GM21737 (cell line): ENCODE measurements at regions not wholly inside any gene's neighbourhood (a gene's known extent, or its start where the extent isn't known, plus 50 kb on each side); places are given as distances from the start of the nearest gene placed in this dataset.

ENCODE experiments used
- ATAC-seq: cut with Tn5 transposase; IDR thresholded peaks from one replicate; pipeline ENCODE4 v1.9.1; 2021; ENCODE audit warnings: mild to moderate bottlenecking, moderate library complexity; ENCODE audit not compliant: unreplicated experiment

DNA sequence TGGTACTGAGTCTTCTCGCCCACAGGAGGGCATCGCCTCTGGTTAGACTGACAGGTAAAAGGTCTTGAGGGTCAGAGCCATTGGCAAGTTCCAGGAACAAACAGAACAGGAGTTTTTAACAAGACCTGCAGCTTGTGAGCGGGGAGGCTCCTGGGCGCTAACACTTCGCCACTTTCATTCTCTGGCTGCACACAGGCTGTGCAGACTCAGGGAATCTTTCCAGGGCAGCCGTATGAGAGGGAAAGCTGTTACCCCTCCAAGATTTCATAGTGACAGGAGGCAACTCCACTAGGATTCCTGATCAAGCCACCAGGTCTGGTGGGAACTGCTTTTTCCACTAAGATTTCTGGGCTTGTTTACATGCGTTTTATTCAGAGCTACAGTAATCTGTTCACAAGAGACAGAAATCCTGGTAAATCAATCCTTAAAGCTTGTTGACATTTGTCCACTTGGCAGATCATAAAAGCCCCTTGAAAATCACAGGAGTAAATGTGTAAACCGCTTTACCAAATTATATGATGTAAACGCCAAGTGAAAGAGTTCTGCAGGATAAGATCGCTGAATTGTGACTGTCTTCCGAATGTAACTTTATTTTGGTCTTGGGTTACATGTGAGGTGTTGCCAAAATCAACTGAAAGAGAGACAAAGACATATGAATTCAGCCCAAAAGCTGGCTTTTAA lies 190.6 kb downstream of the MZT1 start:
- no peak for ATAC-seq

DNA sequence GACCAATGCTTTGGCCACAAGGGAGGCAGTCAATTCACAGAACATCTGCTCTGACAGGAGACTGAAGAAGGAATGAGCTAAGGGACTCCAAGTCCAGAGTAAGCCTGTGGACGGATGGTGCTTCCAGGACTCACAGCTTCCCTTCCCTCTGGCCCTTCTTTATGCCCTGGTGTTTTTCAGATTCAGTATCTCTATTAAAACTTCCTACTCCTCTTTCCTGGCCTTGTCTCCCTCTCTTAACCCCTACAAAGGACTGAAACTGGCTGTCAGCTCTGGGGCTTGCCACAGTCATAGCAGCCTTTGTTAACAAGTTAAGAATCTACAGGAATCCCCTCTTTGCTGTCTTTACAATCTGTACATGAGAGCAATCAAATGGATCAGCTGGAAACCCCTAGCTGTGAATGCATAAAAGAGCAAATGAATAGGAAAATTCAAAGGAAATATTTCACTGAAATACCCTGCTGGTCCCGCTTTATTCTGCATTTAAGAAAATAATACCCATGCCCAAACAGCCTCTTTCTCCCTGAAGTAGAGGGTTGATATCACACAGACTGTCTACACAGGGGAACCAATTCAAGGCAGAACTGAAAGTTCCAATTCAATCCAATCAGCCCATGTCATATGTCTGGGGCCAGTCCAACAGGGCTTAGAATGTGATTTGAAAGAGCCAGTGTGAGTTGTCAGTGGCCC lies 192.3 kb downstream of the MZT1 start:
- ATAC-seq: no peak

DNA sequence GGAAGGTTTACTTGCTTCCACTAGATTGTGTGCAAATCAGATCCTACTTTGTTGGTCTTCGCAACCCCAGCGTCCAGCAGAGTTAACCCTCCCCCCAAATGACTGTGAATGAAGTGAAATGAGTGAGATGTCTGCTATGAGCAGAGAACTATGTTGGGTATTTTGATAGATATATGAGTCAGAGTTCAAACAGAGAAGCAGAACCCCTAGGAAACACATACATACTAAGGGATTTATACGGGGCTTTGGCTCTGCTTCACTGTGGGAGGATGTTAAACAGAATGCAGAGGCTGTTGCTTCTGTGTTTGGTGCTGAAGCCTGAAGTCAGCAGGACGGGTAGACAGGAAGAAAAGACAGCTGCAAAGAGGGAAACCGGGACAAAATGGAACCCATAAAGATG lies 197.0 kb downstream of the MZT1 start:
- no peak for ATAC-seq

DNA sequence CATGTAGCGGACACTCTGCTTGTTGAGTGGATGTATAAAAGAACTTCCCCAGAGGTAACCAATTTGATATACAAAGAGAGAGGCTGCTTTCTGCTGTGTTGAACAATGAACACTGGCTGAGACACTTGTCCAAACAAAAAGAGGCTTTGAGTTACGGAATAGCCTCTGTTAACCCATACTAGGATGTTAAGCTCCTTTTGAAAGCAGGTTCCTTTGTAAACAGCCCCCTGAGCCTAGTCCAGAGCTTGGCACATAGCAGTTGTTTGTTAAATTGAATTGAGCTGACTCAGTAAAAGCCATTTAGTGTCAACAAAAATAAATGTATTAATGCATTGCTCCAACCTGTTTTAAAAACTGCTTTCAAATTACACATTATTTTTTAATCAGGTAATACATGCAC lies 200.1 kb downstream of the MZT1 start:
- ATAC-seq: no peak

DNA sequence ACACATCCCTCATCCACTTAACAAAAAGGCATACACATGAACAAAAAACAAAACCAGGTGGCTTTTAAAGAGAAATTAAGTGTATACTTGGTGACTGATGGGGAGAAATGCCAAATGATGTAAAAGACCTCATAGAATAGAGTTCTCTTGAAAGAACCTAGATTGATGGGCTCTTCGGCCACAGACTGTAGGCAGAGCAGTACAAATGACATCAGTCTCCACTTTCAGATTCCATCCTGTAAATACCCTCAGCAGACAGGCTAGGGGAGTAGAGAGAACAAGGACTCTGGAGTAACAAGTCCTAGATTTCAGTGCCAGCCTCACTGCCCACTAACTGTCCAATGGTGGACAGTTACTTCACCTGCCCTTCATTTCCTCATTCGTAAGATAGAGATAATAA lies 203.8 kb downstream of the MZT1 start:
- no peak for ATAC-seq

DNA sequence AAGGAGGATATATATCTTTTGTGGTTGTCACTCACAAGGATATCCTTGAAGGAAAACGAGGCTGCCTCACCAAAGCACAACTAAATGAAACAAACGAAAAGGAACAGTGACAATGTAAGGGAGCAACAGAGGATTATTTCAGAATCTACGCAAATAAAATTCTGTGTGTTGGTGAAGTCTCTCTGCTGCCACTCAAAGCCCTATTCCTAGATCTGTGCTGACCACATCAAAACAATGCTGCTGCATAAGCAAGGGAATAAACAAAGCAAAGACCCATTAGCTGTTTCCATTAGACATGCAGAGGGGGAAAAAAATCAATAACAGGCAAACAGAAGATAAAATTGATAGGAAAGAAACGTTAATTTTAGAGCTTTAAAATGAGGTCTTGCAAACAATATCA lies 204.4 kb downstream of the MZT1 start:
- ATAC-seq: no peak

DNA sequence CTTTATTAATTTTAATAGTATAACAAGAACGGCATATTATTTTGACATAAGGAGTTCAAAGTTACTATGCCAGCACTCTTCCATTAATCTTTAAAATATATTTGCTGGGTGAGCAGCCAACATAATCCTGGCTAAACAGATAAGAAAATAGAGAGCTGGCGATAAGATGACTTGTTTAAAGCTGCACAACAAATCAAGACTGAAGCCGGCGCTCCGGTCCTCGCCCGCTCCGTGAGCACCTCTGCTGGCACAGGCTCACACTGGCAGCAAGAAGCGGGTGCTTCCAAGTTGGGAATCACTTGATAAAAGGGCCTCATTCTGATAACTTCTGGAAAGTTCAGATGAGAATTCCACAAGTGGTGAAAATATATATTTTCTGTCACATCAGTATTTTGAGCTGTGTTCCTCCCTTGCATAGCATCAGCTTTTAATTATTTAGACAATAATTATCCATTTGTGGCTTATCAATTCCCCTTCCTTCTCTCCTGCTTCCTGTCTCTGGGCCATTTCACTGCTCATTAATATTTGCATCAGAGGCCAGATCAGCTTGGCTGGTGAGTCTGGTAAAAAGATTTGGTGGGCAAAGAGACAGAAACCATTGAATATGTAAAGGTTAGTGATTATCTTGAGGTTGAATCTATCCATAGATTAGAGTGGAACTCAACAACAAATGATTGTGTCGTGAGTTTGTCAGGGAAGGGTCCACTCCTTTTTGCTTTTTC lies 205.3 kb downstream of the MZT1 start:
- no peak for ATAC-seq

DNA sequence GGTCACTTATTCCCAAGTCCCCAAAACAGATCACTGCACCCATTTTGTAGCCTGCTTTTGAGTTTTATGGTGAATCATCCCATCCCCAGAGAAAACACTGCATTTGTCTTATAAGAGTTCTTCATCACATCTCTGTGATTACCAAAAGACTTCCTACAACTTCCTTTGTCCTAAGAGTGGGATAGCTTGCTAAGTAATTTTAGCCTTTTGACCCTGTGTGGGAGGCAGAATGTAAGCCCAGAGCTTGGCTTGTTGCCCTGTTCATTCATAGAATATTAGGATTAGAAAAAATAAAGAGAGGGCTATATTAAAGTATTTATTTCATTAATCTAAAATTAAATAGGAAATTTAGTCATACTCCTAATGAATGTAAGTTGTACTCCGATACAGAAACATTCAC lies 213.3 kb downstream of the MZT1 start:
- ATAC-seq: no peak

DNA sequence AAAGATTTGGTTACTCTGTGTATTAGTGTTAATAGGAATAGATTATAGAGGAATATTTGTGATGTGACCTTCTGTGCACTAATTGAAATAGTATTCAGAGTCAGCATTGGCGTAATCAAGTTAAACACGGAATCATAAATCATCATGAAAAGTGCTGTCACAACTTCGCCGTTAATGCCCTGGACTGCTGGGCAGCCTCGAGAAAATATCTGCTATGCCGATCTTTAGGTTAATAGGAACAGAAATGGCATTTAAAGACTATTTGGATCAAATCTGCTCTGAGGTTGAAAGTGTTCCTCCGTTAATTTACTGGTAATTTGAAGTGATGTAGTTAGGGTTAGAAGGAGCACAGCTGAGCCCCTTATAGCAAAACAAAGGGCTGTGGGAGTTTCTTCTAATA lies 219.0 kb downstream of the MZT1 start:
- no peak for ATAC-seq

DNA sequence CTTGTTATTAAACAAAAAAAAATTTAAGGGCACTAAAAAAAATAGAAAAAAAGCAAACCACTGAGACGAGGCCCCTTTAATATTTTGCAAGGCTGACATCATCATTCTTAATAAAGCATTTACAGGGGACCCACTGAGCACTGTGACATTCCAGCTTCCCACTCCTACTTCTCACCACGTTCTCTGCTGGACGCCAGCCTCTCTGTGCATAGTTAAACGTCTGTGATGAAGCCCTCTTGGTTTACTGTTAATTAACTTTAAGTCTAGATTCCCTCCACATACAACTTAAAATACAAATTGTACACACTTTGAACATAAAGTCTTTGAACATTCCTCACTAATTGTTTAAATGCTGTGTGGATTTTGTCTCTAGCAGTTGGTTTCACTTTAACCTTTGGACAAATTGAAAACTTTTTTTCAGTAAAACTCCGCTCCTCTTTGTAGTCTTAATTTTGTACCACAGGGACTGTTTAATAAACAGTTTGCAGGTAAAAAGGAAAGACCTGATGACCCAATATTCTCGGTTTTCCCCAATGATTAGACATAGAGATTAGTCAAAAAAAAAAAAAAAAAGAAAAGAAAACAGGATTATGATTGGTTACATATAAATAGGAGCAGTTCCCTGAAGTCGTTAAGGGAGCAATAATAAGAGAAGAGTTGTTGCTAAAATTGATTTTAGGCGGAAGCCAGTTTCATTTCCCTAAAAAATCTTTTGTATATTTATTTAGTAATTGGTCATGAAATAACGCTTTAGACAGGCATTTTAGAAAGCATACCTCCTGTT lies 219.8 kb downstream of the MZT1 start:
- ATAC-seq: no peak

DNA sequence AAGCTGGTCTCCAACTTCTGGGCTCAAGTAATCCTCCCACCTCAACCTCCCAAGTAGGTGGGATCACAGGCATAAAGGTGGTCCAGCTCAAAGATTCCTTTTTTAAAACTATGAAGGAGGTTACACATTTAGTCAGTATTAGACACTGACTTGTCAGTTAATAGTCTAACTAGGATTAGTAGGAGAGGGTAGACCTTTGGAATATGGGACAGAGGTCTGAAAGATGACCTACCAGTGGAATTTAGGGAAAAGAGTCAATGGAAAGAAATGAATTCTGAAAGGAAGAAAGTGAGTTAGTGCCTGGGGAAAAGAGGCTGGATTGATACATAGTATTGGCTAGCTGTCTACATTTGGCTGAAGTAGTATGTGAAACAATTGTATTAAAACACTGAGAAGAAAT lies 220.7 kb downstream of the MZT1 start:
- no peak for ATAC-seq

DNA sequence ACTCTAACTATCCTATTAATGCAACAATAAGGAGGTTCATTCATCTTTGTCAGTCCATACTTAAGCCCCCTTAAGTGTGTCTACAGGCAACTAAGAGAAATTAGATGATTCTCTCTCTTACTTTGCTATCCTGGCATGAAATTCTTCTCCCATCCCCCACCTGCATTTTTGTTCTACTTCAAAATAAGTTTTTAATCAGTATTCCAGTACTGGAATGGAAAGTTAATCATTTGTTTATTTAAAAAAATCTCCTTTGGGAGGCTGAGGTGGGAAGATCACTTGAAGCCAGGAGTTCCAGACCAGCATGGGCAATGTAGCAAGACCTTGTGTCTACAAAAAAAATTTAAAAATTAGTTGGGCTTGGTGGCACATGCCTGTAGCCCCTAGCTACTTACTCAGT lies 222.1 kb downstream of the MZT1 start:
- no peak for ATAC-seq

DNA sequence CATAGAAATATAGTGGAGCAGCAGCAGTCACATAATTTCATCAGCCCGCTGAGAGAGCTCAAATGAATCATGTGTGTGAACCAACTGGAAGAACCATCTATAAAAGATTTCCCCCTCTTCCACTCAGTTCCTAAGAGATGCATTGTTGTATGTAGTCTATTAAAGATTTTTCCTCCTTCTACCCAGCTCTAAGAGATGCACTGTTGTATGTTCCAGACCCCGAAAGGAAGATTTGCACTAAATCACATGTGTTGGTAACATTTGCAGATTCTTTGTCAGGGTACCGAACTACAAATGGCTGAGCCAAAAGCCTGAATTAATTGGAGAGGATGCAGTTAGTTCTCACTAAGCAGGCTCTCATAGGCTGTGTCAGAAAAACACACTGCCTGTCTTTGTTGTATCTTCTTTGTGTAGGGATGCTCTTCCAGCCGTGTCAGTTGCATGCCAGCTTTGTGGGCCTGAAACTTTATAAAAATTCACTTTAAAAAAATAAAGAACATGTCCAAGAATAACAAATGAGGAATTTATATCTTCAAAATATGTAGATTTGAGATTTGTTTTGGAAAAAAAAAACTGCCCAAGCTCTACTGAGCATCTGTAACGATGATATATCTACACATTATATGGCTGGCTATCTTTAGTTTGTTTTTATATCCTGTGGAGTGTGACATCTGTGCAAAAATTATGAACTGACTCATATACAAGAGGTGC lies 223.1 kb downstream of the MZT1 start:
- no peak for ATAC-seq

DNA sequence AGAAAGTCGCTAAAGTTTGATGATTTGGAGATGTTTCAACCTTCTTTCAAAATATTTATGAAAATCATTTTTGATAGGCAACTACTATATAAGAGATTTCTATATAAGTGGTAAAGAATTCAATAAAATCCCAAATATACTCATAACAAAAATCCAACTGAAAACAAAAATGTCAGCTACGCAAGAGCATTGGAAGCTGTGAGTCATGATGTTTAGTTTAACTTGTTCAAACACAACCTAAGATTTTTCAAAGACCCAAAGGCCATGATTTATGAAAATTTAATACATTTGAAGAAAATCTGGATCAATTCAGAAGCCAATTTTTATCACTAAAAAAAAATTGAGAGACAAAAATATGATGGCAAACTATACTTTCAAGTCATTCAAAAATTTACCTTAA lies 226.6 kb downstream of the MZT1 start:
- no peak for ATAC-seq

DNA sequence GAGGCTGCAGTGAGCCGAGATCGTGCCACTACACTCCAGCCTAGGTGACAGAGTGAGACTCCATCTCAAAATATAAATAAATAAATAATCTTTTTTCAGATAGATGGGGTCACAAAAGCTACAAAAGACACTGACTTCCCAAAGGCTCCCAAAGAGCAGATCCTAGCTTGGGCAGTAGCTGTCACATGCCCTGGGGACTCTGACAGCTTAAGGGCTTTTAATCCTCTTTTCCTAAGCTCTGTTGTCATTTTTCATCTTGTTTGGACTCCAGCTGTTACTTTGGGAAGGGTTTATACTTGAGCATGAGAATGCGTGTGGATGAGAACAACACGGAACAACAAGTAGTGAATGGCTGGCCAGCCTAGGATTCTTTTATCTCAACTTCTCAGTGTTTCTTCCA lies 231.7 kb downstream of the MZT1 start:
- no peak for ATAC-seq

DNA sequence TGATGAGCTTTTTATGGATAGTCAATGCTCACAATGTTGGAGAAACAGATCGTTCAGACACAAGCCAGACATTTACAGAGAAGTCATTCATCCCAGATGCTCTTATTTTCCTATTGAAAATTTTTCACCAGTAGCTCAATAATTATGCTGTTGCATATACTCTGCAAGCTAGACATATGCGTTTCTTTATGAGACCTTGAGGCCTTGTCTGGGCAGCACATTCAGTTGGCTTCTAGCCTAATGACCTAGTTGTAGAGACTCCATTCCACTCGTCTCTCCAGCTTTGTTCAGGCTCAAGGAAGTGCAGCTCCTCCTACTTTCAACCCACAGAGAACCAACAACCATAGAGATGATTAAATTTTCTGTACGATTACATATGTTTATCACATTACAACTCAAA lies 237.7 kb downstream of the MZT1 start:
- ATAC-seq: no peak

DNA sequence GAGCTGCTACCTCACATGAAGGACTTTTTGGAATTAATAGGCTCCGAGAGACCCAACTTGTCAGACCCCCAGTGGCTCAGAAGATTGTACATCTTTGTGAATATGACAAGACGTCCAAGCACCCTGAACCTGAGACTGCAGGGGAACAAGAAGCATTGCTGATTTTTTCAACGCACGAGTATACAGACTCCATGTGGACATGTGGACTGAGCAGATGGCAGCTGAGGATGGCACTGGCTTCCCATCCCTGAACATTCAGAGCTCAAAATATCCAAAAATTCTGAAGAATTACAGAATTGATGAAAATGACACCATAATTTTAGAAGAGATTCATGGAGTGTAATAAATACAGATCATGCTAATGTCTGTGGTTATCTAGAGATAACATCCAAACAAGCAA lies 254.1 kb downstream of the MZT1 start:
- no peak for ATAC-seq

DNA sequence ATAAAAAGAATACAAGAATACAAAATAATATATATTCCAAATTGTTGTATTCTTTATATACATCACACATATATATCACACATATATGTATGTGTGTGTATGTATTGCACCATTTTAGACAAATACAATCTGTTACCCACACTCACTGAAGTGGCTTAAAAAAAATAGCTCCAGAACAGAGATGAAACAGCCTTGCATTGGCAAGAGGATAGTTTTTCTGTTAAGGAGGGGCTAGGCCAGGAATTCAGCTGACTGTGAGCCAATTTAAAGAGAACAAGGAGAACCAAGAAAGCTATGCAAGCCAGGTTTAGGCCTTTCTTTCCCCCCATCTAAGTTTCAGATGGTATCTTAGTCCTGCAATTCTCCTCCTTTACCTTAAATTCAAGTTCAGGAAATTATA lies 257.5 kb downstream of the MZT1 start:
- no peak for ATAC-seq

DNA sequence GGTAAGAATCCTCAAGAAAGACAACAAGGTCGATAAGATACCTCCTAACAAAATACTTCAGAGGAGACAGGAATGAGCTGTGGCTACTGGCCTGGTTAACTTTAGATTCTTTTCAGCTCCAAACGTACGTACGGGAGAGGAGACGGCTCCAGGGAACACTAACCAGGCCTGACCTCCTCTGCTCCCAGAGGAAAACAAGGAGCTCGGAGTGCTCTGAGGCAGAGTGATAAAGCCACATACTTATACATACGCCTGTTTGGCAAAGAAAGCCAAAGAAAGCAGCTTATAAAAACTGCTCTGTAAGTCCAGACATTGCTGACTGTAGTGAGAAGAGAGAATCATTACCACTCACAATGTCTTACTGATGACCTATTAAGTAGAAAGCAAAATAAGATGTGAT lies 263.9 kb downstream of the MZT1 start:
- ATAC-seq: no peak

DNA sequence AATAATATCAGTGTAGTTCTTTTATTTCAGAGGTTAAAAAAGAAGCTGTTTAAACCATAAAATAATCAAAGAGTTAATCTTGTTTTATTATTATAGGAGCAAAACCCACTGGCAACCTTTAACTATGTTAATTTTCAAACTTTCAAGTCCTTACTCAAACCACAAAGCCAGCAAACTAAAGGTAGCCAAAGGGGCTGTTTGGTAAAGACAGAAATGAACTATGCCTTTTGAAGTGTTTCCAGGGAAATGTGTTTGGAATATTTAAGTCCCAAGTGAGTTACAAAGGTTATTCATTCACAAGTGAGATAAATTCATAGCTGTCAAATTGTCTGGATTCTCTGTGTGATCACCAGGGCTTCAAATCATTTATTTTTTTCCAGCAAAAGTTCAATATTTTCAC lies 264.7 kb downstream of the MZT1 start:
- no peak for ATAC-seq

DNA sequence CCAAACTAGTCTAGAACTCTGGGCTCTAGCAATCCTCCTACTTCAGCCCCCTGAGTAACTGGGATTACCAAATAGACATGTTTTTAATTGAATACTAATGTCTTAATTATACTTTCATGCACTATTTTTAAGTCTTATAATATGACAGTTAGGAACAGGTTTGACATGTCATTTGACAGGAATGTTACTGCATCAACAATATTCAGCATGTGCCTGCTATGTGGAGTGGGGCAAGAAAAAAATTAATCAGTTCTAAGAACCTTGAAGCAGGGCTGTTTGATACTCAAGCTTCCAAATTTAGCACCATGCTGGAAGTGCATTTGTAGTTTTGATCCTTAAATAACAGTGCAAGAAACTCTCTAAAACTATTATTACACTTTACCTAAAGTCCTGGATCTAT lies 265.3 kb downstream of the MZT1 start:
- ATAC-seq: no peak
